GM19035 (cell line): ENCODE measurements at regions not wholly inside any gene's neighbourhood (a gene's known extent, or its start where the extent isn't known, plus 50 kb on each side); places are given as distances from the start of the nearest gene placed in this dataset.
"Not testable (repeated sequence)": the region's sequence is repeated elsewhere in the genome, so short reads cannot be mapped to it uniquely, and the experiment has no call there.

Experiments used
- ATAC-seq: cut with Tn5 transposase; IDR thresholded peaks from one replicate; pipeline ENCODE4 v1.9.1; 2021; ENCODE audit not compliant: unreplicated experiment

DNA sequence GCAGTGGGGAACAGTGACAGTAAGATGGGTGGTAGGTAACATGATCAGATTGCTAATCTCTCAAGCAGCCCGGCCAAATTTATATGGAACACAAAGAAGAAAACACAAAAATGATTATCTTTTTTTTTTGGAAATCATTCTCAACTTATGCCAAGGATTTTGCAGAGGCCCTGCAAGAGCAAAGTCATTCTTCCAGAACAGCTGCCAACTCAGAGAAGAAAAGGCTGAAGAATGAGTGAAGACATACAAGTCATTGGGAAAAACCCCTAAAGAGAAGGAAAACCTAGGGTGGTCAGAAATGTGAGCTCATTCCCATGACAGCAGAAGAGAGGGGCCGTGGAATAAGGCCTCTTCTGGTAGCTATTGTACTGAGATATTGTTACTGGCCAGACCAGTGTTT, 246.7 kb downstream of the SHOX2 start:
- no peak for ATAC-seq

DNA sequence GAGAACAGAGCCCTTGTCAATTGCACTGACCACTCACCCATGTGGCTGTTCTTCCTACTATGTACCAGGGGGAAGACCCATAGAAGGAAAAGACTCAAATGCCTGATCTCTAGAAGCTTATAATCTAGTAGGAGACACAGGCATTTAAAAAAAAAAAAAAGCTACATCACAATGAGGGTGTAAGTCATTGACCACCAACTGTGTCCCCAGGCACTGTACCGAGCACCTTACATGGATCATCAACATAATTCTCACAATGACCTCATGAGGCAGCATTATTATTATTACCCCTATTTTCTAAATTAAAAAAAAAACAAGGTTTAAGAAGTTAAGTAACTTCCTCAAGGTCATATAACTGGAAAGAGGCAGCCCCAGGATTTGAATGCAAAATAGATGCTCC, 247.4 kb downstream of the SHOX2 start:
- no peak for ATAC-seq

DNA sequence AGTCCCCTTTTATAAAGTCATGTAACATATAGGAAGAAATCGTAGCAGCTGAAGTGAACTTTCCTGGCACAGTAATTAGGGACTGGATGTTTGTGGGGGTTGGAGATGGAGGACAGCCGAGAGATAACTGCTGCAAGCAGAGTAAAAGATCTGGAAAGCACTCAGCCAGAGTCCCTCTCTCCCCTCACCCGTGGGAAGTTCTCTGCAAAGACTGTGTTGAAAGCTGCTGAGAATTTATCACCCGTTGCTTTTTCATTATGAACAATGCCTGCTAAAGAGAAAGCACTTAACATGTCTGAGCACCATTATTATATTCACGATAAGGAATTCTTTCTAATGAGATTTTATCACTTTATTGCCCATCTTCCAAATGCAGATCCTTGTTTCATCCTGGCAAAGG, 248.8 kb downstream of the SHOX2 start:
- no peak for ATAC-seq

DNA sequence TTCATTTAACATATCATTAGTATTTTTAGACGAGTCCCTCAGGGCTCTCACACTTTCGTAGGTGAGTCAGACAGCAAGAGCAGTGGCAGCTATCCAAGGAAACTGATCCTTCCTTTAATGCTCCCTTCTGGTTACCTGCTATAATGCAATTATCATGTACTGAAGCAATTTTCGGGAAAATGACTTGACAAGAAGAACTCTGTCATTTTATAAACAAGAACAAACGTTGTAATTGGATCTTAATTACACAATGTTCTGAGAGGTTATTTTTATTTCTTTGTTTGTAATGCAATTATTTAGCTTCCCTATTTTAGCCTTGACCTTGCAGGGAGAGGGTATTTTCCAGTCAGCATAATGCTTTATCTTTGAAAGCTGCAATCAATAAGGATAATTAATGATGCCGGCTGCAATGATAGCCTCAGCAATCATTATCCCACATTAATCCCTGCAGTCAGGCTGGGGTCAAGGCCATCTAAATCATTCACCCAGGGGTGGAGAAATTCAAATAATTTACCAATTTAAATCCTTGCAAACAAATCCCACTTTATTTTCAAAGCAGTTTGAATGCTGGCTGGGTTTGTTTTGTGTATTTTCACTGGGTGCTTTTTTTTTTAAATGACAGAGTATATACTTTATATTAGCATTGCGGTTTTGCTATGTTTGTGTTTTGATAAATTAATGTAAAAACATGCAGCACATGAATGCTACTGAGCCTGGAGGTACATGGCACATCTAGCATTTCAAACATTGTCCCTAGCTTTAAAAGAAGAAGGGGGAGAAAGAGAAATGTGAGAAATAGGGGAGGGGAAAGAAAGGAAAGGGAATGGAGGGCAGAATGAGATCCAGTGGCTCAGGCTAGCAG, 249.9 kb downstream of the SHOX2 start:
- ATAC-seq, result no peak

DNA sequence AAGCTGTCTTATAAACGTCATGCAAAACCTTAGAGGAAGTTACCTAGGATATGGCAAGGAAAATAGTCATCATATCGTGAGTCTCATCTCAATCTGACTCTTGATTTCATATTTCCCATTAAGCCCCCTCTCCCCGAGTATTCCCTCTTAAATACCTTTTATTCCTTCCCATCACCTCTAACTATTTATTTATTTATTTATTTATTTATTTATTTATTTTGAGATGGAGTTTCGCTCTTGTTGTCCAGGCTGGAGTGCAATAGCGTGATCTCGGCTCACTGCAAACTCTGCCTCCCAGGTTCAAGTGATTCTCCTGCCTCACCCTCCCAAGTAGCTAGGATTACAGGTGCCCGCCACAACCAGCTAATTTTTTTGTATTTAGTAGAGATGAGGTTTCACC, 260.4 kb downstream of the SHOX2 start:
- ATAC-seq, result not testable (repeated sequence)

DNA sequence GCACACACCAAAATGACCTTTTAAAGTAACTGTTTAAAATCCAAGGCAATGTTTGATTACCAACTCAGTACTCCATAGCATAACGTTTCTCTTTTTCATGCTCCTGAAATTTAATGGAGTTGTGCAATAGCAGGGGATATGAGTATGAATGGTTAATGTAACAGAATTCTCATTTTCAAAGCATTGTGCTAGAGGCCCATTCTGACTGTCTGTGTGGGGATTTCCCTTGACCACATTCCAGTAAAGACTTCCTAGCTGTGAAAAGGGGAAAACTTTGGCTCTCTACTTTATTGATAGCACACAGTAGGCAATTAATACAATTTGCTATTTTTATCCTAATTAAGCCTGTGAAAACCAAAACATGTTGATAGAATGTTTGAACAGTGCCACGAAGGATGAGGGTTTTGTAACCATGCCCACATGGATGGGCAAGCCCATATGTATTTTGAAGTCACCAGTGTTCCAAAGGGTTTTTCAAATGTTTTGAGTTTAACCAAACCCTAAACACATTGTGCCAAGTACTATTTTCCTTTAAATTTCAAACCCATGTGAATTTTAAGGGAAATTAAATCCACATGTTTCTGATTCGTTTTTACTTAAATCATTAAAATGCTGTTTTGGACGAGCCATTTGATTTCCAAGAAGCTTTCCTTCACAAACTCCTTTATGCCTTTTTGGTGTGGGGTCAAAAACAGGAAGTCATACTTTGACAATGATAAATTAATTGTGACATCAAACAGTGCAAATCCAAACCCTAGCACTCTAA, 261.2 kb downstream of the SHOX2 start:
- no peak for ATAC-seq

DNA sequence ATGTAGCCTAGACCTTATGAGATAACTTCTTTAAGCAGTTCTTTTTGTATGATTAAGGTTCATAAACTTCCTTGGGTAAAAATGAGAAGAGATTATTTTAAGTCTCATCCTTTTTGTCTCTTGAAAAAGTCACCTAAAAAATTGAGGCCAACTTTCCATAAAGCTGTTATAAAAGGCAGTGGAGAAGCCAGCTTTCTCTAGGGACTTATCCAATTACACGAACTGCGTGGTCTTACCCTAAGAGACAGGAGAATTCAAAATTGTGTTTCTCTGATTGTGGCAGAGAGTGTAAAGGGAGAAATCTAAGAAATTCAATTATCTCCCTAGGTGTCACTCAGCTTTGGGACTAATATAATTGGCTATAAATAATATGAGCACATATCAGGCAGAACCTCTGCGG, 262.0 kb downstream of the SHOX2 start:
- no peak for ATAC-seq

DNA sequence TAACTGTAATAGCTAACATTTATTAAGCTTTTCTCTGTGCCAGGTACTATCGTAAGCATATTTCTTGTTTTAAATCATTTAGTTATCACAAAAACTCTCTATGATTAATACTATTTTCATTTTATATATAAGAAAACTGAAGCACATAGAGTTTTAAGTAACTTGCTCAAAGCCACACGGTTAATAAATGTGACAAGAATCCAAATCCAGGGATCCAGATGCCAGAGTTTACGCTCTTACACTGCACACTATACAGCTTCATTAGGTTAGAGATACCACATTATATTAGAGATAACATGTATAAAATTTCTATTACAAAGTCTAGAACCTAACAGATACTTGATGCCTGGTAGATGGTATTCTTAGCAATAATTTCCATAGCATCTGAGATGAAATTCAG, 265.2 kb downstream of the SHOX2 start:
- ATAC-seq, result no peak

DNA sequence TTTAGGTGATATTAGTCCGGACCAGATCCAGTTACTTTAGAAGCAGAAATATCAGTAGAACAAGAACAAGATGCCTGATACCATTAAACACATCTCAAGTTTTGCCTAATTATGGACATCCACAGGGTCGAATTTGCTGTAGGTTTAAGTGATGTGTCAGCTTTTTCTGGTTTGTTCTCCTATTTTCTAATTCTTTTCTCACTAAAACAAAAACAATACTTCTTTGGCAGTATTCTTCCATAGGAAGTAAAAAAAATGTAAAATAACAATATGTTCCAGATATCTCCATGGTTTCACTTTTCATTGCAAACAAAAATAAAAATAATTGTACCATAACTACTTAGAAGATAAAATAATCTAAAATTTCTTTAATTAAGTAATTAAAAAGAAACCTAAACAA, 265.7 kb downstream of the SHOX2 start:
- ATAC-seq, result no peak

DNA sequence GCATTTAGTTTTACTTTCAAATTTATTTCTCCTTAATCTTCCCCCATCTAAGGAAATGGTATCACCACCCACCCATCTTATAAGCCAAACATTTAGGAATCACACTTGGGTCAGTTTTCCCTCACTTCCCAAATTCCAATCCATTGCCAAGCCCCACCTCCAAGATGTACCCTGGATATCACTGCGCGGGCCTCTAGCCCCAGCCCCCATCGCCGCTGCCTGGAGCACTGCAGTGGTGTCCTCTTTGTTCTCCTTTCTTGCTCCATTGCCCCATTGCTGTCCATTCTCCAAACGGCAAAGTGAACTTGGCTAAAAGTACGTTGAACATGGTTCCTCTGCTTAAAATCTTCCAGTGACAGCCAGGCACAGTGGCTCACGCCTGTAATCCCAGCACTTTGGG, 267.8 kb downstream of the SHOX2 start:
- ATAC-seq, result no peak

DNA sequence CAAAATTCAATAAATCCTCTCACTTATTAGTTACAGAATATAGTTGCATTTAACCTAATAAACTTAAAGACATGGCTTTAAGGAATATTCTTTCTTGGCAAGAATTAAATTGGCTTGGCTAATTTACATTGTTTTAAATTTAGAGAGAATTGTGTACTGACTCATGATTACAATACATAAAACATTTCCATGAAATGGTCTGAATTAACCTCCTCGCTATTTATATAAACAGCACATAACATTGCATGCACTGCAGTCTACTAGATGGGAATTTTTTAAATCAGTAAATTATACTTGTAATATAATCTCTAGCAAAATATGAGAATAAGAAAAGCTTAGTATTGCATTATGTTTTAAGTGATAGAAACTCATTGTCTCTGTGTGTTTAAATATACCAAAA, 268.9 kb downstream of the SHOX2 start:
- no peak for ATAC-seq

DNA sequence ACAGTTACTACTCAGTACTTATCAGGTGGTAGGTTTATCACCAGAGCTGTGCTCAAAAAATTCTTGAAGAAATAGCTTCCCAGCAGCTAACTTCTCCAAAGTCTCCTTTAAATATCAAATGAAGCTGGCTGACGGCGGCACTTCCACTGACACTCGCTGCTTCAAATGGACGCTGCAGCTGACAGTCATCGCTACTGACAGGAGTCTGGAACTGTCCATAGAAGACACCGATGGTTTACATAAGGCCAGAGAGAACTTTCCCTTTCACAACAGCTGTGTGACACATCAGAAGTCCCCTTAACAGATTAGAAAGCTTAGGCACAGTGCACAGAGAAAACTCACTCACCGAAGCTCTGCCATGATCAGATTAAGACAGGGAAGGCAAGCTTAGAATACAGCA, 270.2 kb downstream of the SHOX2 start:
- no peak for ATAC-seq

DNA sequence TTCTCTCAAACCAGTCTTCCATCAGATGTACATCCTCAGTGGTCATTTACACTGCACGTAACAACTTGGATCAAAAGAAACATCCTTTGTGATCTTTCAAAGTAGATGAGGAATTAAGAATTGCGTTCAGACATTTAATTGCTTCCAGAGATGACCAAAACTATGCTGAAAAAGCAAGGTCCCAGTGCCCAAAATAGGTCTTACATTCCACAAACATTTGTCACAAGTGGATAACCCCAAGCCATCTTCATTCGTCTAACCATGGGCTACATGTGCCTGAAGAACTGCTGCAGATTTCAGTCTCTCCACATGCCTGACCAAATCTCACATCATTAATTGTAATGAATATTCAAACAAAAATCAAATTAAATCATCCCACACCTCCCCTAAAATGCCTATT, 273.6 kb downstream of the SHOX2 start:
- no peak for ATAC-seq

DNA sequence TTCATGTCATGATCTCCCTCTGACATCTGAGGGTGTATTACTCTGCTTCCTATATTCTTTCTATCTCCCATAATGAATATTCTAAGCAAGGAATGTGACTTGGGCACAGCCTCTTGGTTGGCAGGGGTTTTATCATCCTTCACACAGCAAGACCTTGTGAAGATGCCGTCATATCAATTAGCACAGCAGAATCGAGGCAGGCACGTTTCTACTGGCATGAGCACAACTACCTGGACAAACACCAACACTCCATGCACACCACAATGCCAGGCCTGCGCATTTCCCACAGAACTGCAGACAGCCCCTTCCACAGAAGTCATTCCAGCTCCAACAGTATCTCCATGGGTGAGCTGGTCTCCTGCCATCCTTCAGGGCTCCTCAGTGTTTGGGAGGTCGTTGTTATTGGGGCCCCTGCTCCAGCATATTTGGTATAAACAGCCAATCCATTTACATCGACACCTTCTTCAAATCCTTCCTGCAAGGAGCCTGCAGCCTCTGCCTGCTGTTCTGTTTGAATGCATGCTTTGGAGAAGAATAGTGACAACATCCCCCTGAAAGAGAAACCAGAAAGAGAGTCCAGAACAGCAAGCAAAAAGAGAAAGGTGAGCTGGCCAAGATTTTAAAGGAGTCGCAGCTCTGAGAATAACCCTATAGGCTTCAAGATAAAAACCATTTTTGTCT, 275.5 kb downstream of the SHOX2 start:
- no peak for ATAC-seq

DNA sequence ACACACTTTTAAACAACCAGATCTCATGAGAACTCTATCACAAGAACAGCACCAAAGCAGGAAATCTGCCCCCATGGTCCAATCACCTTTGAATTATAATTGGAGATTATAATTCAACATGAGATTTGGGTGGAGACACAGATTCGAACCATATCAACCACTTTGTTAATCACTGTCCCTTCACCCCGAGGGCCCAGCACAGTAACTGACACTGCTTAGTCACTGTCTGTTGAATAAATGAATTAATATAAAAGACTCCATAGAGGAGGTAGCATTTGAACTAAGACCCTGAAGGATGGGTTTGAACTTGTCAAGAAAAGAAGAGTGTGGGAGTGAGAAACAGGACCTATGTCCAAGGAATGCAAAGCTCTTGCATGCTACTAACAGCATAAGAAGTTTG, 276.4 kb downstream of the SHOX2 start:
- no peak for ATAC-seq

DNA sequence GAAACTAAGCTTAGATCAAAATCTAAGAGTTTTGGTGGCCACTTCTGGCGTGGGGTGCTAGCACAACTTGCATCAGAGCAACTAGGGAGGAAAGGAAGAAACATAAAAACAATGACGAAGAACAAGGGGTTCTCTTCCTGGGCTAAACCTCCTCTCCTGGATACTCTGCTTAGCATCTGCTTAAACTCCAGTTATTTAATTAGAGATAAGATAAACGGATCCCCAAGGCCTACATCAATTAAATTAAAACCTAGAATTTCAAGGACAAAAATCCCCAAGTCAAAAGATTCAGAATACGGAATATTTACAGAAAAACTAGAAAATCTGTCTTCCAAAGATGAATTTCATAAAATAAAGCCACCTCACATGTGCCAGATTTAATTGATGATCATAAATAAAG, 281.9 kb downstream of the SHOX2 start:
- ATAC-seq, result no peak

DNA sequence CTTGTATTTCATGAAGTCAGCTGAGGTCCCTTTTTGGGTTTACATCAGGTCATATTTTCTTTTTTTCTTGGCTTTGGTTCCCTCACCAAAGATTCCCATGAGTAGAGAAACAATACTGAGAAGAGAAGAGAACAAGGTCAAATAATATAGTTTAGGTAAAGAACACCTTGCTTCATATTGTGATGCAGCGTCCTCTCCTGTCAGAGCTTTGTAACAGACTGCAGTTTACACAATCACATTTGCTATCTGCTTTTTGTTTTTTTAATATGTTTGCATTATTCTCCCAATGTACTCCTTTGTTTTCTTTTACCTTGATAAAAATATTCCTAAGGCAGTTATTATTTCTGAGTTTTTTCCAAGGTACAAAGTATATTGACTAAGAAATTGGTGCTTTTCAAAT, 283.2 kb downstream of the SHOX2 start:
- ATAC-seq, result no peak

DNA sequence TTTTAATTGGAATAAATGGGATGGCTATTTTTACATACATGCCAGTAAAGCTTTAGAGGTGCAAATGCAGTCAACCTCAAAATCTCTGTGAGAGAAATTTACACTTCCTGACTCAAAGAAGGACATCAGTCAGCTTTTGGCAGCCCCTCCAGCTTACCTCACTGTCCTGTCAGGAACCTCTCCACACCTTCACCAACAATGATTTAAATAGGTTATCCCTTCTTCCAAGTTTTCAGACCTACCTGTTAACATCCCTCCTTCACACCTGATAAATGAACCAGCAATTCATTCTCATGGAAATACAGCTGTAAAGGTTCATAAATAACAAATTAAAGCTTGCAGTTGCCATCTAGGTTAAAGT, 286.1 kb downstream of the SHOX2 start:
- no peak for ATAC-seq

DNA sequence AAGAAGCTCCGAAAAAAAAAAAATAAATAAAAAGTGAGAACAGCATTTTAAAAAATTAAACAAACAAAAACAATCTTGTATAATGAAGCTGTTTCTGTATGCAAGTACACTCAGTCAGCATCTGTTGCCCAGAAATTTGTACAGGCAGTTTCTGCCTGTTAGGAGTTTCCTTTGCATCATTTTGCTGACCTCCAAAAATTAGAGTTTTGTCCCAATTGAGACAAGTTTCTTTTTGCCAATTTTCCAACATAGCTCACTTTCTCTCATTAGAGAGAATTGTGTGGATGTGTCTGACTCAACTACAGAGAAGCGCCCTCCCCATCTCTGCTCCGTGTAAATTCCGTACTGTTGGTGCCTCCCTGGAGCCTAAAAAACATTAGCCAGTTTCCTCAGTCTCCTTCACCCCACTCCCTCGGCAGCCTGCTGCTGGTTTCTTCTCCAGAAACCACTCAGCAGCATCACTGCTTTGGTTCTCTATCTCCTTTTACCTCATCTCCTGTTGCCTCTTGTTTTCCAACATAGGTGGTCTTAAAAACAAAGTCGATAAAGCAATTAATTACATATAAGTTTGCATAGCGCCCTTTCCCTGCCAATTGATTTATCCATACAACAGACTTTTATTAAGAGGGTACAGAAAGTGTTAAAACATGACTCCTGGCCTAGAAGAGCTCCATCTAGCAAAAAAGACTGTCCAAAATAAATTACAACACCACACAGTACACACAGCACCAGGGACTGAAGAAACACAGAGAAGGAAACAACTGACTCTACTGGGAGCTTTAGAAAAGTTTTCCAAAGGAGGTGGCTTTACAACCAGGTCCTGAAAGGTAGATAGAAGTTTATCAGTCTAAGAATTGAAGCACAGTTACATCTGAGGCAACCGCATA, 286.7 kb downstream of the SHOX2 start:
- ATAC-seq, result no peak

DNA sequence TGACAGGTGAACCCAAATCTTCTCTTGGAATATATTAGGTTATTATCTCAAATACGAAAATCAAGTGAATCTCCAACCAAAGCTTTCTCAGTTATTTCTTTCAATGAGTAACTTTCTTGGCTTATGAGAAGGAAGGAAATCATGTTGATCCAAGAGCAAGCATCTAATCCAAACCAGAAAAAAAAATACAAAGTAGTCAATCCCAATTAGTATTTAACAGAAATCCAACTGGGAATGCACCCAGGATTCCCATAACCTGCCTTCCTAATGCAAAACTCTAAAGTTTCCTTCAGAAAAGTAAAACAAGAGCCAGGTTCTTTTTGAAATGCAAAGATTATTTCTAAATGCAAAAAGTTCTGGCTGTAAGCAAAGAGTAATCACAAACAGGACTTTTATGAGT, 289.3 kb downstream of the SHOX2 start:
- no peak for ATAC-seq

DNA sequence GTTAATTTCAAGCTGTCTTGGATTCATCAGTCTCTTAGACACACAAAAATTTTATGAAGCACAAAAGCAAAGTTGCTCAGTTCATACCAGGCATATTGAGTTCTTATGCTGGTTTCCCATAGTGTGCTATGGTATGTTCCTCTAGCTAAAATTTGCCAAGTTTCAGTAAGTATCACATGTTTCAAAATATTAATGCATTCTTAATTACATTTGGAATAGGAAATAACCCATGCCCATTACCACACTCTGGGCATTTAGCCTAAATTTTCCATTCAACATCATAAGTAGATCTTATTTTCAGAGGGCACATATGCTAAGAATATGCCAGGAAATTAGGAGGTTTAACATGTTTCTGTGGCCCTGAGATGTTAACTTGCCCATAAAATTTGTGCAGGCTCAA, 289.9 kb downstream of the SHOX2 start:
- ATAC-seq, result no peak
